ENCODE measurements at regions not wholly inside any gene's neighbourhood (a gene's known extent, or its start where the extent isn't known, plus 50 kb on each side); places are given as distances from the start of the nearest gene placed in this dataset.

GRCh38 chr10:129079705-129080104 is 387.3 kb upstream of the MGMT start:
- TF ChIP-seq CTCF (IDR thresholded peaks at IDR 0.05; ENCODE audit: extremely low read depth in 1 of 2, insufficient read depth in 1 of 2, low read depth in 1 of 2, low read length in 2 of 2) (no peak), POLR2A (IDR thresholded peaks at IDR 0.05; ENCODE audit: low read depth, low read length) (no peak)
